ENCODE measurements at regions not wholly inside any gene's neighbourhood (a gene's known extent, or its start where the extent isn't known, plus 50 kb on each side); places are given as distances from the start of the nearest gene placed in this dataset.
"Not testable (repeated sequence)": the region's sequence is repeated elsewhere in the genome, so short reads cannot be mapped to it uniquely, and the experiment has no call there.

GRCh38 chr10:46803082-46803481 lies 108.1 kb upstream of the PTPN20 start:
- peaks cover 14% of the 10 kb centered on the region for H3K36me3 Mint-ChIP-seq (ENCODE audit: insufficient read depth)
- not testable (repeated sequence) for H3K4me1 Mint-ChIP-seq (ENCODE audit: low read depth); H3K4me3 Mint-ChIP-seq; ATAC-seq; H3K9me3 Mint-ChIP-seq; DNase-seq; H3K27me3 Mint-ChIP-seq (ENCODE audit: low read depth)

DNA sequence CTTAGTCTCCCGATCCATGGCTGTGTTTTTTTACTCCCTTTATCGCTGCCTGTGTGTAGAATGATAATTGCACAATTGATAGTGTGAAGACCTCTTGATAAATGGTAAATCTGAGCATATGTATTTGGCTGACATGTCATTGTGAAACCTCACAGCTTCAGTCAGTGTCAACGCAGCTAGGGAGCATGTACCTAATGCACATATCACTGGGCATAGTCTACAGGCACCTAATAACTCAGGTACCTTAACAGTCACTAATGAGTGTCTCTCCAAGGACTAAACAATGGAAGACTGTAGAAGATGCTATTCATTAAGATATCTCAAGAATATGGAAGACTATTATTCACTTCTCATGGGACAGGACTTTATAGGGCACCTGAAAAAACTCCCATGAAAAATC lies 101.0 kb upstream of the PTPN20 start:
- not testable (repeated sequence) for H3K4me1 Mint-ChIP-seq (ENCODE audit: low read depth); H3K27me3 Mint-ChIP-seq (ENCODE audit: low read depth); ATAC-seq; H3K9me3 Mint-ChIP-seq; DNase-seq; H3K4me3 Mint-ChIP-seq; H3K36me3 Mint-ChIP-seq (ENCODE audit: insufficient read depth)

DNA sequence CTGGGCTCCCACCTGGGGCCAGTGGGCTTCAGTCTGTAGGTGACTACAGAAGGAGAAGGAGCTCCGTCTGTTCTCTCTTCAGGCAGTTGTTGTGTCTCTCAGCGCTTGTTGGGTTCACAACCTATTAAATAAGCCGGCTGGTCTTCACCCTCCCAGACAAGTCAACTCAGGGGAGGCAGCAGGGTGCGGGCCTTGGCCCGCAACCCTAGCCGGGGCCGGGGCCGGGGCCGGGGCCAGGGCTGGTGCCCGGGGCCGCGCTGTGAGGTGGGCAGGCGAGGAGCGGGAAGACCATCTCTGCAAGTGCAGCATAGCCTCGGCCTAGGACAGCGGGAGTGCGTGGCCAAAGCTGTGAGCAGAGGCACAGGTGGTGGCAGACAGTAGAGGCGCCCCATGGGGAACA lies 95.1 kb upstream of the PTPN20 start:
- not testable (repeated sequence) for H3K36me3 Mint-ChIP-seq (ENCODE audit: insufficient read depth); H3K4me1 Mint-ChIP-seq (ENCODE audit: low read depth); H3K27me3 Mint-ChIP-seq (ENCODE audit: low read depth); H3K4me3 Mint-ChIP-seq; ATAC-seq; DNase-seq; H3K9me3 Mint-ChIP-seq

- not testable (repeated sequence) for H3K9me3 Mint-ChIP-seq; H3K27me3 Mint-ChIP-seq (ENCODE audit: low read depth); H3K36me3 Mint-ChIP-seq (ENCODE audit: insufficient read depth); ATAC-seq; H3K4me3 Mint-ChIP-seq; DNase-seq; H3K4me1 Mint-ChIP-seq (ENCODE audit: low read depth)
Observed at GRCh38 chr10:46840393-46841050, 70.7 kb upstream of the PTPN20 start.

- H3K36me3 Mint-ChIP-seq (ENCODE audit: insufficient read depth); DNase-seq; H3K4me3 Mint-ChIP-seq; H3K4me1 Mint-ChIP-seq (ENCODE audit: low read depth); H3K27me3 Mint-ChIP-seq (ENCODE audit: low read depth); H3K9me3 Mint-ChIP-seq; ATAC-seq: not testable (repeated sequence)
Observed at GRCh38 chr10:46841051-46841593, 70.1 kb upstream of the PTPN20 start.

GRCh38 chr10:46845194-46845593 lies 66.0 kb upstream of the PTPN20 start:
- H3K36me3 Mint-ChIP-seq (ENCODE audit: insufficient read depth); H3K4me3 Mint-ChIP-seq; ATAC-seq; H3K4me1 Mint-ChIP-seq (ENCODE audit: low read depth); H3K9me3 Mint-ChIP-seq; DNase-seq; H3K27me3 Mint-ChIP-seq (ENCODE audit: low read depth): not testable (repeated sequence)

GRCh38 chr10:46845640-46846039 lies 65.6 kb upstream of the PTPN20 start:
- H3K36me3 Mint-ChIP-seq (ENCODE audit: insufficient read depth); ATAC-seq; H3K27me3 Mint-ChIP-seq (ENCODE audit: low read depth); H3K4me3 Mint-ChIP-seq; DNase-seq; H3K4me1 Mint-ChIP-seq (ENCODE audit: low read depth); H3K9me3 Mint-ChIP-seq: not testable (repeated sequence)

DNA sequence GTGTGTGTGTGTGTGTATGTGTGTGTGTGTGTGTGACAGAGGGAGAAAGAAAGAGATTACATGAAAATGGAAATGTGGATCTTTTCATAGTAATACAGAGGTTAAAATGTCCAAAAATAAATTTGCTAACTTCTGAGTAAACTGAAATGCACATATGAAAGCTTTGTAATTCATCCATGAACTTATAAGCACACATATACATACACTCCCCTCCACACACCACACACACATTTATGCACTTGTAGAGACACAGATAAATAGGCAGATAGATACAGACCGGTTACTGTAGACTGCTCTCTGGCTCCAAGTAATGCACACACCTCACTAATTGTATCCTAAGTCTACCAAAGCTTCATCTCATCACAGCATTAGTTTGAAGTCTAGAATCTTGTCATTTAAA lies 50.5 kb upstream of the PTPN20 start:
- H3K4me3 Mint-ChIP-seq; H3K36me3 Mint-ChIP-seq (ENCODE audit: insufficient read depth); H3K4me1 Mint-ChIP-seq (ENCODE audit: low read depth); H3K27me3 Mint-ChIP-seq (ENCODE audit: low read depth); DNase-seq; H3K9me3 Mint-ChIP-seq; ATAC-seq: not testable (repeated sequence)
